Astrocyte (in vitro differentiated cells and primary cell): ENCODE measurements at regions not wholly inside any gene's neighbourhood (a gene's known extent, or its start where the extent isn't known, plus 50 kb on each side); places are given as distances from the start of the nearest gene placed in this dataset.
"Not testable (repeated sequence)": the region's sequence is repeated elsewhere in the genome, so short reads cannot be mapped to it uniquely, and the experiment has no call there.

Source experiments
- DNase-seq: peaks from one replicate; pipeline ENCODE4 v3.0.0-alpha.2; 2010; ENCODE audit warnings: low read depth
- FAIRE-seq: peaks from 2 replicates; lab custom pipeline; 2011; peaks lifted over from hg19 to GRCh38; lab: Jason Lieb, UNC
- H2AFZ ChIP-seq: 2 replicates; pipeline ENCODE4 v1.6.0; 2012; ENCODE audit warnings: low read depth, low read length, inconsistent platforms
- H3K27ac ChIP-seq: 2 replicates; pipeline ENCODE4 v1.5.1; 2011; ENCODE audit warnings: low read depth, low read length, inconsistent platforms
- H3K27me3 ChIP-seq: 2 replicates; pipeline ENCODE4 v1.6.0; 2011; ENCODE audit warnings: low read length, inconsistent platforms; ENCODE audit not compliant: insufficient read depth
- H3K36me3 ChIP-seq: 2 replicates; pipeline ENCODE4 v1.5.1; 2011; ENCODE audit warnings: low read length, inconsistent platforms; ENCODE audit not compliant: insufficient read depth
- H3K4me1 ChIP-seq: 2 replicates; pipeline ENCODE4 v1.5.1; 2011; ENCODE audit warnings: low read length, inconsistent platforms; ENCODE audit not compliant: insufficient read depth
- H3K4me2 ChIP-seq: 2 replicates; pipeline ENCODE4 v1.6.0; 2012; ENCODE audit warnings: low read length, inconsistent platforms
- H3K4me3 ChIP-seq: 2 replicates; pipeline ENCODE4 v1.5.1; 2011; ENCODE audit warnings: low read depth, mild to moderate bottlenecking, low read length, inconsistent platforms; ENCODE audit not compliant: insufficient read depth
- H3K79me2 ChIP-seq: 2 replicates; pipeline ENCODE4 v1.6.0; 2012; ENCODE audit warnings: mild to moderate bottlenecking, low read length, inconsistent platforms; ENCODE audit not compliant: insufficient read depth
- H3K9ac ChIP-seq: 2 replicates; pipeline ENCODE4 v1.6.0; 2012; ENCODE audit warnings: mild to moderate bottlenecking, low read length, inconsistent platforms
- H3K9me3 ChIP-seq: 2 replicates; pipeline ENCODE4 v1.5.1; 2012; ENCODE audit warnings: low read depth, mild to moderate bottlenecking, low read length, inconsistent platforms; ENCODE audit not compliant: insufficient read depth
- H4K20me1 ChIP-seq: 2 replicates; pipeline ENCODE4 v1.6.0; 2012; ENCODE audit warnings: low read length, inconsistent platforms; ENCODE audit not compliant: insufficient read depth
- H3K27ac Mint-ChIP-seq: one replicate; pipeline ENCODE4 v1.8.0; 2021; ENCODE audit warnings: mild to moderate bottlenecking, mixed read lengths; ENCODE audit not compliant: unreplicated experiment
- H3K27me3 Mint-ChIP-seq: one replicate; pipeline ENCODE4 v1.8.0; 2021; ENCODE audit warnings: low read depth, mixed read lengths; ENCODE audit not compliant: unreplicated experiment
- H3K36me3 Mint-ChIP-seq: one replicate; pipeline ENCODE4 v1.8.0; 2021; ENCODE audit warnings: low read depth, mixed read lengths; ENCODE audit not compliant: unreplicated experiment
- H3K4me1 Mint-ChIP-seq: one replicate; pipeline ENCODE4 v1.8.0; 2021; ENCODE audit warnings: low read depth, mixed read lengths; ENCODE audit not compliant: unreplicated experiment
- H3K4me3 Mint-ChIP-seq: one replicate; pipeline ENCODE4 v1.8.0; 2021; ENCODE audit warnings: mild to moderate bottlenecking, moderate library complexity, mixed read lengths; ENCODE audit not compliant: unreplicated experiment
- H3K9me3 Mint-ChIP-seq: one replicate; pipeline ENCODE4 v1.8.0; 2021; ENCODE audit warnings: mild to moderate bottlenecking, mixed read lengths; ENCODE audit not compliant: unreplicated experiment
- CTCF ChIP-seq: IDR thresholded peaks from 2 replicates; pipeline ENCODE4 v1.5.1; 2011; ENCODE audit warnings: low read depth, mild to moderate bottlenecking, inconsistent platforms, low read length, moderate library complexity; ENCODE audit not compliant: insufficient read depth
- EZH2 ChIP-seq: IDR thresholded peaks from 2 replicates; pipeline ENCODE4 v1.6.1; 2012; ENCODE audit warnings: mild to moderate bottlenecking, low read length, inconsistent platforms; ENCODE audit not compliant: insufficient read depth

- Mint-ChIP-seq H3K27me3 (peaks cover 6% of the 10 kb centered on the region), H3K36me3 (no peaks in the 10 kb centered on the region), H3K4me1 (no peaks in the 10 kb centered on the region), H3K9me3 (no peaks in the 10 kb centered on the region), H3K27ac (no peak overlapping the region), H3K4me3 (no peak overlapping the region)
- H3K9me3 ChIP-seq, result no peaks in the 10 kb centered on the region
- H3K4me1 ChIP-seq, result no peaks in the 10 kb centered on the region
- TF ChIP-seq EZH2, result no peak
- no peak for TF ChIP-seq CTCF
- H3K4me3 ChIP-seq, result no peak overlapping the region
- no peak for DNase-seq
- H3K36me3 ChIP-seq, result no peaks in the 10 kb centered on the region
- no peak overlapping the region for H3K27ac ChIP-seq
- H3K4me2 ChIP-seq, result no peak overlapping the region
- no peak for FAIRE-seq
- no peak overlapping the region for H2AFZ ChIP-seq
- no peaks in the 10 kb centered on the region for H3K79me2 ChIP-seq
- no peak overlapping the region for H3K9ac ChIP-seq
- H3K27me3 ChIP-seq, result no peaks in the 10 kb centered on the region
- no peaks in the 10 kb centered on the region for H4K20me1 ChIP-seq
These were observed 78.8 kb upstream of the GRIN2A start for GRCh38 chr16:10261077-10261476.

- H3K9me3 Mint-ChIP-seq, H4K20me1 ChIP-seq, H3K4me1 Mint-ChIP-seq, DNase-seq, H3K4me2 ChIP-seq, H3K9me3 ChIP-seq, H3K9ac ChIP-seq, H3K27ac Mint-ChIP-seq, H2AFZ ChIP-seq, H3K27ac ChIP-seq, H3K4me1 ChIP-seq, H3K4me3 ChIP-seq, H3K36me3 ChIP-seq, H3K27me3 Mint-ChIP-seq, H3K79me2 ChIP-seq, H3K4me3 Mint-ChIP-seq, H3K36me3 Mint-ChIP-seq, FAIRE-seq, H3K27me3 ChIP-seq: not testable (repeated sequence)
These were observed 79.3 kb upstream of the GRIN2A start for GRCh38 chr16:10261526-10261925.

- Mint-ChIP-seq H3K4me1 (no peaks in the 10 kb centered on the region), H3K4me3 (no peak overlapping the region), H3K27me3 (peaks cover 6% of the 10 kb centered on the region), H3K9me3 (no peaks in the 10 kb centered on the region), H3K36me3 (no peaks in the 10 kb centered on the region), H3K27ac (no peak overlapping the region)
- no peak overlapping the region for H2AFZ ChIP-seq
- no peaks in the 10 kb centered on the region for H3K4me1 ChIP-seq
- H4K20me1 ChIP-seq, result no peaks in the 10 kb centered on the region
- no peak for DNase-seq
- TF ChIP-seq CTCF, result no peak
- TF ChIP-seq EZH2, result no peak
- no peak overlapping the region for H3K4me3 ChIP-seq
- no peaks in the 10 kb centered on the region for H3K27me3 ChIP-seq
- no peak overlapping the region for H3K27ac ChIP-seq
- H3K36me3 ChIP-seq, result no peaks in the 10 kb centered on the region
- FAIRE-seq, result no peak
- H3K4me2 ChIP-seq, result no peak overlapping the region
- no peak overlapping the region for H3K9ac ChIP-seq
- H3K9me3 ChIP-seq, result no peaks in the 10 kb centered on the region
- H3K79me2 ChIP-seq, result no peaks in the 10 kb centered on the region
These were observed 80.3 kb upstream of the GRIN2A start for GRCh38 chr16:10262377-10263132.
